AG09309 (cell line): ENCODE measurements at regions not wholly inside any gene's neighbourhood (a gene's known extent, or its start where the extent isn't known, plus 50 kb on each side); places are given as distances from the start of the nearest gene placed in this dataset.

Experiments
- DNase-seq: peaks from one replicate; pipeline ENCODE4 v3.0.0-alpha.2; 2010; ENCODE audit warnings: low read depth
- H3K4me3 ChIP-seq: 2 replicates; pipeline ENCODE4 v1.5.1; 2011; ENCODE audit warnings: mild to moderate bottlenecking, low read depth, low read length, moderate library complexity; ENCODE audit not compliant: control insufficient read depth
- CTCF ChIP-seq: IDR thresholded peaks from 2 replicates; pipeline ENCODE4 v1.5.1; 2011; ENCODE audit warnings: mild to moderate bottlenecking, low read depth, low read length, inconsistent platforms; ENCODE audit not compliant: insufficient read depth, control insufficient read depth; ENCODE audit errors: missing control alignments

GRCh38 chr20:12064540-12064939, 146.8 kb downstream of the BTBD3 start:
- H3K4me3 ChIP-seq: no peak overlapping the region

GRCh38 chr20:12067686-12068085, 150.0 kb downstream of the BTBD3 start:
- DNase-seq: no peak
- H3K4me3 ChIP-seq: no peak overlapping the region
- no peak for TF ChIP-seq CTCF

More at GRCh38 chr20:12064540-12064939, 146.8 kb downstream of the BTBD3 start:
- TF ChIP-seq CTCF: no peak
- DNase-seq: no peak

GRCh38 chr20:12068121-12068520, 150.4 kb downstream of the BTBD3 start:
- no peak for TF ChIP-seq CTCF
- no peak overlapping the region for H3K4me3 ChIP-seq
- DNase-seq: no peak

- no peak overlapping the region for H3K4me3 ChIP-seq
- DNase-seq: no peak
- no peak for TF ChIP-seq CTCF
Observed at GRCh38 chr20:12069181-12069580, 151.5 kb downstream of the BTBD3 start.

- no peak overlapping the region for H3K4me3 ChIP-seq
- DNase-seq: no peak
- no peak for TF ChIP-seq CTCF
Observed at GRCh38 chr20:12072221-12072953, 154.7 kb downstream of the BTBD3 start.

GRCh38 chr20:12072954-12073264, 155.2 kb downstream of the BTBD3 start:
- DNase-seq: no peak

More at GRCh38 chr20:12072954-12073264, 155.2 kb downstream of the BTBD3 start:
- TF ChIP-seq CTCF: no peak
- H3K4me3 ChIP-seq: no peak overlapping the region
